ENCODE measurements at regions not wholly inside any gene's neighbourhood (a gene's known extent, or its start where the extent isn't known, plus 50 kb on each side); places are given as distances from the start of the nearest gene placed in this dataset.

- H3K79me2 ChIP-seq (ENCODE audit: control insufficient read depth in 1 of 2, insufficient read depth in 2 of 2, low read length in 2 of 2), result no peaks in the 10 kb centered on the region
- H2BK12ac ChIP-seq (ENCODE audit: low read depth, low read length), result no peak overlapping the region
- no peak overlapping the region for H3K9ac ChIP-seq (replicated peaks in 1 of 4; ENCODE audit: extremely low read depth in 1 of 4, low read depth in 3 of 4, low read length in 3 of 4)
- H3K36me3 ChIP-seq (ENCODE audit: control insufficient read depth in 2 of 4, insufficient read depth in 4 of 4, low read length in 3 of 4), result no peaks in the 10 kb centered on the region
- no peaks in the 10 kb centered on the region for H3K23me2 ChIP-seq (ENCODE audit: low read depth, low read length)
- no peak overlapping the region for H4K5ac ChIP-seq (ENCODE audit: insufficient read length, low read depth, low read length)
- H2AFZ ChIP-seq (ENCODE audit: low read length), result no peak overlapping the region
- no peak overlapping the region for H4K91ac ChIP-seq (replicated peaks; ENCODE audit: insufficient read length, low read length)
- H3K27ac ChIP-seq (ENCODE audit: low read depth, low read length), result no peak overlapping the region
- H3K4ac ChIP-seq (replicated peaks; ENCODE audit: insufficient read length, low read depth, low read length), result no peak overlapping the region
- 88% methylated on average over 3 of the region's 3 CpGs; no CpG with 5 or more reads in 1 of the 2 experiments for WGBS, 2 experiments (ENCODE audit: extremely low coverage in 1 of 2, insufficient coverage in 1 of 2, insufficient read length in 1 of 2, insufficient replicate concordance in 2 of 2, low coverage in 1 of 2, low lambda C conversion rate in 2 of 2, missing lambda C conversion rate in 1 of 2)
- FAIRE-seq (no peak), DNase-seq (ENCODE audit: low read depth in 1 of 2, low spot score in 2 of 2) (no peak)
- H3K14ac ChIP-seq (ENCODE audit: insufficient read length), result no peak overlapping the region
- H3K4me1 ChIP-seq (replicated peaks in 1 of 4; ENCODE audit: control insufficient read depth in 3 of 4, insufficient read depth in 4 of 4, low read length in 3 of 4), result no peaks in the 10 kb centered on the region
- ChIA-PET POLR2A (ENCODE audit: partially characterized antibody) (no interaction called here), CTCF (ENCODE audit: partially characterized antibody) (no interaction called here)
- H3K79me1 ChIP-seq (ENCODE audit: low read depth, low read length), result no peaks in the 10 kb centered on the region
- H3K9me3 ChIP-seq (ENCODE audit: insufficient read depth in 2 of 2, low read depth in 1 of 2, low read length in 1 of 2), result 0 out of 4 replicates have a peak, but pooled peaks cover 0 to 3% of the 10 kb centered on the region in 2 experiments
- no peak overlapping the region for H3K56ac ChIP-seq (replicated peaks; ENCODE audit: insufficient read length, low read depth, low read length)
- no peak overlapping the region for H2AK5ac ChIP-seq (ENCODE audit: low read depth, low read length)
- no peak overlapping the region for H2BK15ac ChIP-seq (ENCODE audit: low read length)
- no peak overlapping the region for H4K8ac ChIP-seq (ENCODE audit: extremely low read depth, insufficient read depth, low read length)
- H2BK5ac ChIP-seq (ENCODE audit: low read depth, low read length), result no peak overlapping the region
- no peak overlapping the region for H3K4me2 ChIP-seq (ENCODE audit: insufficient read depth in 1 of 2, low read depth in 2 of 2, low read length in 2 of 2)
- H3K18ac ChIP-seq (ENCODE audit: extremely low read depth, low read length), result no peak overlapping the region
- no peak overlapping the region for H2BK120ac ChIP-seq (replicated peaks; ENCODE audit: low read depth, low read length)
- no peak overlapping the region for H2BK20ac ChIP-seq (ENCODE audit: low read length)
- H3K4me3 ChIP-seq (ENCODE audit: extremely low read depth in 1 of 4, insufficient read depth in 2 of 4, low read depth in 3 of 4, low read length in 4 of 4), result no peak overlapping the region
- H3K27me3 ChIP-seq (replicated peaks in 1 of 4; ENCODE audit: control insufficient read depth in 3 of 4, extremely low read depth in 1 of 4, insufficient read depth in 3 of 4, low read length in 3 of 4), result no peaks in the 10 kb centered on the region
- no peak overlapping the region for H3K23ac ChIP-seq (ENCODE audit: insufficient read length)
- H4K20me1 ChIP-seq (replicated peaks in 1 of 2; ENCODE audit: control insufficient read depth in 1 of 2, insufficient read depth in 2 of 2, low read length in 2 of 2), result no peaks in the 10 kb centered on the region
- TF ChIP-seq RXRA (IDR thresholded peaks at IDR 0.05; ENCODE audit: insufficient read depth, low read depth, low read length) (no peak), TEAD4 (IDR thresholded peaks at IDR 0.05; ENCODE audit: low read depth, low read length) (no peak), CHD2 (IDR thresholded peaks at IDR 0.05; ENCODE audit: low read length) (no peak), FOSL1 (IDR thresholded peaks at IDR 0.05; ENCODE audit: insufficient read depth, low read depth, low read length) (no peak)
- TF ChIP-seq, protein P1, sequence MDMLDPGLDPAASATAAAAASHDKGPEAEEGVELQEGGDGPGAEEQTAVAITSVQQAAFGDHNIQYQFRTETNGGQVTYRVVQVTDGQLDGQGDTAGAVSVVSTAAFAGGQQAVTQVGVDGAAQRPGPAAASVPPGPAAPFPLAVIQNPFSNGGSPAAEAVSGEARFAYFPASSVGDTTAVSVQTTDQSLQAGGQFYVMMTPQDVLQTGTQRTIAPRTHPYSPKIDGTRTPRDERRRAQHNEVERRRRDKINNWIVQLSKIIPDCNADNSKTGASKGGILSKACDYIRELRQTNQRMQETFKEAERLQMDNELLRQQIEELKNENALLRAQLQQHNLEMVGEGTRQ (IDR thresholded peaks at IDR 0.05; ENCODE audit: low read length), result no peak
Observed at GRCh38 chrX:113384628-113385027, 544.0 kb upstream of the AMOT start.
